Upper lobe of left lung (tissue), 4 donors: ENCODE measurements at regions not wholly inside any gene's neighbourhood (a gene's known extent, or its start where the extent isn't known, plus 50 kb on each side); places are given as distances from the start of the nearest gene placed in this dataset.

Source experiments
- EP300 ChIP-seq, 4 donors: sonication (generic); formaldehyde crosslinking; IDR thresholded peaks; one replicate each; pipeline ENCODE4 v1.5.1; 2017; ENCODE audit warnings: antibody characterized with exemption in 4 of 4, control low read depth in 2 of 4
- POLR2A ChIP-seq, 4 donors: fragments of 450-650 bp; IDR thresholded peaks; one replicate each; pipeline ENCODE4 v1.5.1; 2016 to 2017; ENCODE audit warnings: antibody characterized with exemption in 4 of 4, mild to moderate bottlenecking in 2 of 4
- POLR2AphosphoS5 ChIP-seq, 2 donors: sonication (generic); formaldehyde crosslinking; IDR thresholded peaks; one replicate each; pipeline ENCODE4 v1.5.1; 2017; ENCODE audit warnings: antibody characterized with exemption in 2 of 2
- TF ChIP-seq, protein P1 (sequence below), 6 experiments: fragments of 450-650 bp in 4 of 6; fragments of 200-600 bp in 2 of 6; sonication (generic) in 2 of 6; IDR thresholded peaks; one replicate each; pipeline ENCODE4 v1.5.1; 2016 to 2019; ENCODE audit warnings: antibody characterized with exemption in 6 of 6

DNA sequence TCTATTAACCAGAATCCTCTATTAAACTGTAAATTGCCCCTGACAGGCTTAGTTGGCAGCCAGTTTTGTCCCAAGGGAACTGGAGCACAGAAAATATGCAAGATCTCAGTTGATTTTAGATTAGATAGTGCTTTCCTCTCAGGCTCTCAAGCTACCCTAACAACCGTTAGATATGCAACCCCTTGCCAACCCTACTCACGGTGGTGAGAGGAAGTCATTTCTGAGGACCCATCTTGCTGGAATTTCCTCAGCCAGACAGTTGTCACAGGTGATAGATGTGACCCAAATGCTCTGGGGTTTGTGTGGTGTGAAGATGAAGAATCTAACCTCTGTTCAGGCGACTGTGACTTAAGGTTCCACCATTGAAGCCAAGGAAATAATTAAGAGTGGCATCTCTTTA, 447.1 kb downstream of the MID1IP1 start:
- TF ChIP-seq POLR2A (IDR thresholded peaks at IDR 0.05) = no peak
- TF ChIP-seq, protein P1, sequence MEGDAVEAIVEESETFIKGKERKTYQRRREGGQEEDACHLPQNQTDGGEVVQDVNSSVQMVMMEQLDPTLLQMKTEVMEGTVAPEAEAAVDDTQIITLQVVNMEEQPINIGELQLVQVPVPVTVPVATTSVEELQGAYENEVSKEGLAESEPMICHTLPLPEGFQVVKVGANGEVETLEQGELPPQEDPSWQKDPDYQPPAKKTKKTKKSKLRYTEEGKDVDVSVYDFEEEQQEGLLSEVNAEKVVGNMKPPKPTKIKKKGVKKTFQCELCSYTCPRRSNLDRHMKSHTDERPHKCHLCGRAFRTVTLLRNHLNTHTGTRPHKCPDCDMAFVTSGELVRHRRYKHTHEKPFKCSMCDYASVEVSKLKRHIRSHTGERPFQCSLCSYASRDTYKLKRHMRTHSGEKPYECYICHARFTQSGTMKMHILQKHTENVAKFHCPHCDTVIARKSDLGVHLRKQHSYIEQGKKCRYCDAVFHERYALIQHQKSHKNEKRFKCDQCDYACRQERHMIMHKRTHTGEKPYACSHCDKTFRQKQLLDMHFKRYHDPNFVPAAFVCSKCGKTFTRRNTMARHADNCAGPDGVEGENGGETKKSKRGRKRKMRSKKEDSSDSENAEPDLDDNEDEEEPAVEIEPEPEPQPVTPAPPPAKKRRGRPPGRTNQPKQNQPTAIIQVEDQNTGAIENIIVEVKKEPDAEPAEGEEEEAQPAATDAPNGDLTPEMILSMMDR (IDR thresholded peaks at IDR 0.05) = no peak
- TF ChIP-seq POLR2AphosphoS5 (IDR thresholded peaks at IDR 0.05) = no peak
- no peak for TF ChIP-seq EP300 (IDR thresholded peaks at IDR 0.05)
